GM23338 (cell line): ENCODE measurements at regions not wholly inside any gene's neighbourhood (a gene's known extent, or its start where the extent isn't known, plus 50 kb on each side); places are given as distances from the start of the nearest gene placed in this dataset.

Experiments used
- ATAC-seq: fragments of 200-7000 bp; cut with Tn5 transposase; 3 replicates; pipeline ENCODE4 v1.9.1; 2020
- DNase-seq: peaks from one replicate; pipeline ENCODE4 v3.0.0-alpha.2; 2015; ENCODE audit warnings: low spot score
- H2AFZ ChIP-seq: fragments of 200-600 bp; sonication (generic); 2 replicates; pipeline ENCODE4 v1.8.0; 2016; ENCODE audit warnings: antibody characterized with exemption, mild to moderate bottlenecking, moderate library complexity
- H3F3A ChIP-seq: fragments of 200-600 bp; sonication (generic); replicated peaks from 2 replicates; pipeline ENCODE4 v1.8.0; 2017; ENCODE audit warnings: antibody characterized with exemption, mixed run types, low read depth
- H3K27ac ChIP-seq: fragments of 200-600 bp; sonication (generic); 2 replicates; pipeline ENCODE4 v1.6.1; 2016; ENCODE audit warnings: low read depth
- H3K27me3 ChIP-seq: fragments of 200-600 bp; sonication (generic); 2 replicates; pipeline ENCODE4 v1.8.0; 2016; ENCODE audit warnings: mild to moderate bottlenecking, mixed run types, moderate library complexity; ENCODE audit not compliant: insufficient read depth
- H3K36me3 ChIP-seq: fragments of 200-600 bp; sonication (generic); 2 replicates; pipeline ENCODE4 v1.8.0; 2016; ENCODE audit warnings: mild to moderate bottlenecking; ENCODE audit not compliant: insufficient read depth
- H3K4me1 ChIP-seq: fragments of 200-600 bp; sonication (generic); 2 replicates; pipeline ENCODE4 v1.8.0; 2016; ENCODE audit warnings: mild to moderate bottlenecking, moderate library complexity; ENCODE audit not compliant: insufficient read depth
- H3K4me2 ChIP-seq: fragments of 200-600 bp; sonication (generic); 2 replicates; pipeline ENCODE4 v1.7.1; 2017; ENCODE audit warnings: mixed run types
- H3K4me3 ChIP-seq: fragments of 200-600 bp; sonication (generic); 2 replicates; pipeline ENCODE4 v1.6.1; 2016; ENCODE audit warnings: mixed run types
- H3K79me2 ChIP-seq: fragments of 200-600 bp; sonication (generic); replicated peaks from 2 replicates; pipeline ENCODE4 v1.8.0; 2017; ENCODE audit warnings: mild to moderate bottlenecking; ENCODE audit not compliant: insufficient read depth
- H3K9me2 ChIP-seq: fragments of 200-600 bp; sonication (generic); 2 replicates; pipeline ENCODE4 v1.8.0; 2017; ENCODE audit not compliant: insufficient read depth
- H4K20me1 ChIP-seq: fragments of 200-600 bp; sonication (generic); replicated peaks from 2 replicates; pipeline ENCODE4 v1.8.0; 2017; ENCODE audit warnings: mild to moderate bottlenecking; ENCODE audit not compliant: insufficient read depth
- H3K27ac Mint-ChIP-seq: 2 replicates; pipeline ENCODE4 v1.8.0; 2020; ENCODE audit warnings: inconsistent platforms, mild to moderate bottlenecking, moderate library complexity, mixed read lengths
- H3K27me3 Mint-ChIP-seq: 3 replicates; pipeline ENCODE4 v1.8.0; 2022; ENCODE audit warnings: low read depth, mild to moderate bottlenecking, moderate library complexity, mixed read lengths, inconsistent platforms; ENCODE audit not compliant: insufficient read depth, poor library complexity
- H3K36me3 Mint-ChIP-seq: 3 replicates; pipeline ENCODE4 v1.8.0; 2021; ENCODE audit warnings: low read depth, mild to moderate bottlenecking, inconsistent platforms, moderate library complexity, mixed read lengths
- H3K4me1 Mint-ChIP-seq: 3 replicates; pipeline ENCODE4 v1.8.0; 2020; ENCODE audit warnings: mild to moderate bottlenecking, inconsistent platforms, mixed read lengths
- H3K4me3 Mint-ChIP-seq: 3 replicates; pipeline ENCODE4 v1.8.0; 2021; ENCODE audit warnings: moderate library complexity, mild to moderate bottlenecking, inconsistent platforms, mixed read lengths
- H3K9me3 Mint-ChIP-seq: 3 replicates; pipeline ENCODE4 v1.8.0; 2020; ENCODE audit warnings: moderate library complexity, mild to moderate bottlenecking, inconsistent platforms, mixed read lengths
- CREB1 ChIP-seq: fragments of 250-450 bp; sonication (Bioruptor Pico); IDR thresholded peaks from 2 replicates; pipeline ENCODE4 v1.5.0; 2020; ENCODE audit warnings: low read depth, mild to moderate bottlenecking, moderate library complexity
- EZH2 ChIP-seq: fragments of 200-600 bp; sonication (generic); IDR thresholded peaks from one replicate; pipeline ENCODE4 v1.8.0; 2017; ENCODE audit warnings: antibody characterized with exemption, mild to moderate bottlenecking, low read depth; ENCODE audit not compliant: unreplicated experiment
- EZH2phosphoT487 ChIP-seq: fragments of 200-600 bp; sonication (generic); IDR thresholded peaks from one replicate; pipeline ENCODE4 v1.8.1; 2018; ENCODE audit warnings: antibody characterized with exemption; ENCODE audit not compliant: unreplicated experiment
- JUNB ChIP-seq: IDR thresholded peaks from one replicate; pipeline ENCODE4 v1.6.1; 2016; ENCODE audit warnings: antibody characterized with exemption; ENCODE audit not compliant: unreplicated experiment
- NANOG ChIP-seq: IDR thresholded peaks from 2 replicates; pipeline ENCODE4 v1.6.1; 2016; ENCODE audit warnings: antibody characterized with exemption, borderline replicate concordance
- STAT1 ChIP-seq: IDR thresholded peaks from one replicate; pipeline ENCODE4 v1.6.1; 2016; ENCODE audit warnings: antibody characterized with exemption; ENCODE audit not compliant: unreplicated experiment
- ZNF114 ChIP-seq: fragments of 250-450 bp; sonication (Bioruptor Pico); IDR thresholded peaks from 2 replicates; pipeline ENCODE4 v1.5.0; 2020; ENCODE audit warnings: mild to moderate bottlenecking, moderate library complexity
- ZNF331 ChIP-seq: fragments of 250-450 bp; sonication (Bioruptor Pico); IDR thresholded peaks from 2 replicates; pipeline ENCODE4 v1.5.0; 2020; ENCODE audit warnings: low read depth, mild to moderate bottlenecking, moderate library complexity
- TF ChIP-seq, protein P1 (sequence below), 2 experiments: fragments of 200-600 bp in 1 of 2; sonication (generic) in 1 of 2; conservative IDR thresholded peaks; 2 replicates each; pipeline versions ENCODE4 v1.5.1 to v1.6.1; 2016 to 2017; ENCODE audit warnings: antibody characterized with exemption in 2 of 2, low read depth in 2 of 2, mild to moderate bottlenecking in 2 of 2, moderate library complexity in 1 of 2
- TF ChIP-seq, protein P2 (sequence below): fragments of 250-450 bp; sonication (Bioruptor Pico); IDR thresholded peaks from 2 replicates; pipeline ENCODE4 v1.5.0; 2020; ENCODE audit warnings: mild to moderate bottlenecking, moderate library complexity
- TF ChIP-seq, protein P3 (sequence below): IDR thresholded peaks from 2 replicates; pipeline ENCODE4 v1.6.1; 2016; ENCODE audit warnings: antibody characterized with exemption
- TF ChIP-seq, protein P4 (sequence below): IDR thresholded peaks from one replicate; pipeline ENCODE4 v1.6.1; 2018; ENCODE audit warnings: antibody characterized with exemption; ENCODE audit not compliant: unreplicated experiment

DNA sequence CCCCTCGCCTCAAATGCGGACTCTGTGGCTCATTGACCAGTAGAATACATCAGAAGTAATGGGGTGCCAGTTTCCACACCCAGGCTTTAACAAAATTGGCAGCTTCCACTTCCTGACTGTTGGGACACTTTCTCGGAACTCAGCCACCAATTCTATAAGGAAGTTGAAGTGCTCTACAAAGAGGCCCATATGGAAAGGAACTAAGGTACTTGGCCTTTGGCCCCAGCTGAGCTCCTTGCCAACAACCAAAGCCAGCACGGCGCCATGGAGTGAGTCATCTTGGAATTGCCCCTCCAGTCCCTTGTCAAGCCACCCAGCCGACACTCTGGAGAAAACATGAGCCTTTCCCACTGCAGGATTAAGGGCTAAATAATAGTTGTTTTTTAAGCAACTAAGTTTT lies 262.2 kb upstream of the INTU start:
- Histone ChIP-seq H3K27me3 (no peaks in the 10 kb centered on the region), H3K4me2 (no peak overlapping the region), H2AFZ (0 out of 2 replicates have a peak overlapping the region, but pooled peaks have one; percentile 47), H3K4me1 (no peaks in the 10 kb centered on the region), H3K27ac (no peak overlapping the region), H3K4me3 (no peak overlapping the region), H3F3A (no peaks in the 10 kb centered on the region), H4K20me1 (no peaks in the 10 kb centered on the region), H3K9me2 (no peaks in the 10 kb centered on the region), H3K79me2 (no peaks in the 10 kb centered on the region), H3K36me3 (no peaks in the 10 kb centered on the region)
- DNase-seq = no peak
- Mint-ChIP-seq H3K4me3 (no peak overlapping the region), H3K9me3 (no peaks in the 10 kb centered on the region), H3K36me3 (no peaks in the 10 kb centered on the region), H3K27me3 (no peaks in the 10 kb centered on the region), H3K27ac (no peak overlapping the region), H3K4me1 (no peaks in the 10 kb centered on the region)
- TF ChIP-seq NANOG (no peak), STAT1 (no peak), ZNF331 (CRISPR knock-in tag) (no peak), EZH2phosphoT487 (no peak), CREB1 (CRISPR knock-in tag) (no peak), JUNB (no peak), EZH2 (no peak), ZNF114 (CRISPR knock-in tag) (no peak)
- TF ChIP-seq, protein P1, sequence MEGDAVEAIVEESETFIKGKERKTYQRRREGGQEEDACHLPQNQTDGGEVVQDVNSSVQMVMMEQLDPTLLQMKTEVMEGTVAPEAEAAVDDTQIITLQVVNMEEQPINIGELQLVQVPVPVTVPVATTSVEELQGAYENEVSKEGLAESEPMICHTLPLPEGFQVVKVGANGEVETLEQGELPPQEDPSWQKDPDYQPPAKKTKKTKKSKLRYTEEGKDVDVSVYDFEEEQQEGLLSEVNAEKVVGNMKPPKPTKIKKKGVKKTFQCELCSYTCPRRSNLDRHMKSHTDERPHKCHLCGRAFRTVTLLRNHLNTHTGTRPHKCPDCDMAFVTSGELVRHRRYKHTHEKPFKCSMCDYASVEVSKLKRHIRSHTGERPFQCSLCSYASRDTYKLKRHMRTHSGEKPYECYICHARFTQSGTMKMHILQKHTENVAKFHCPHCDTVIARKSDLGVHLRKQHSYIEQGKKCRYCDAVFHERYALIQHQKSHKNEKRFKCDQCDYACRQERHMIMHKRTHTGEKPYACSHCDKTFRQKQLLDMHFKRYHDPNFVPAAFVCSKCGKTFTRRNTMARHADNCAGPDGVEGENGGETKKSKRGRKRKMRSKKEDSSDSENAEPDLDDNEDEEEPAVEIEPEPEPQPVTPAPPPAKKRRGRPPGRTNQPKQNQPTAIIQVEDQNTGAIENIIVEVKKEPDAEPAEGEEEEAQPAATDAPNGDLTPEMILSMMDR (conservative IDR thresholded peaks at IDR 0.05; ENCODE audit: low read depth in 2 of 2) = no peak
- TF ChIP-seq, protein P2, sequence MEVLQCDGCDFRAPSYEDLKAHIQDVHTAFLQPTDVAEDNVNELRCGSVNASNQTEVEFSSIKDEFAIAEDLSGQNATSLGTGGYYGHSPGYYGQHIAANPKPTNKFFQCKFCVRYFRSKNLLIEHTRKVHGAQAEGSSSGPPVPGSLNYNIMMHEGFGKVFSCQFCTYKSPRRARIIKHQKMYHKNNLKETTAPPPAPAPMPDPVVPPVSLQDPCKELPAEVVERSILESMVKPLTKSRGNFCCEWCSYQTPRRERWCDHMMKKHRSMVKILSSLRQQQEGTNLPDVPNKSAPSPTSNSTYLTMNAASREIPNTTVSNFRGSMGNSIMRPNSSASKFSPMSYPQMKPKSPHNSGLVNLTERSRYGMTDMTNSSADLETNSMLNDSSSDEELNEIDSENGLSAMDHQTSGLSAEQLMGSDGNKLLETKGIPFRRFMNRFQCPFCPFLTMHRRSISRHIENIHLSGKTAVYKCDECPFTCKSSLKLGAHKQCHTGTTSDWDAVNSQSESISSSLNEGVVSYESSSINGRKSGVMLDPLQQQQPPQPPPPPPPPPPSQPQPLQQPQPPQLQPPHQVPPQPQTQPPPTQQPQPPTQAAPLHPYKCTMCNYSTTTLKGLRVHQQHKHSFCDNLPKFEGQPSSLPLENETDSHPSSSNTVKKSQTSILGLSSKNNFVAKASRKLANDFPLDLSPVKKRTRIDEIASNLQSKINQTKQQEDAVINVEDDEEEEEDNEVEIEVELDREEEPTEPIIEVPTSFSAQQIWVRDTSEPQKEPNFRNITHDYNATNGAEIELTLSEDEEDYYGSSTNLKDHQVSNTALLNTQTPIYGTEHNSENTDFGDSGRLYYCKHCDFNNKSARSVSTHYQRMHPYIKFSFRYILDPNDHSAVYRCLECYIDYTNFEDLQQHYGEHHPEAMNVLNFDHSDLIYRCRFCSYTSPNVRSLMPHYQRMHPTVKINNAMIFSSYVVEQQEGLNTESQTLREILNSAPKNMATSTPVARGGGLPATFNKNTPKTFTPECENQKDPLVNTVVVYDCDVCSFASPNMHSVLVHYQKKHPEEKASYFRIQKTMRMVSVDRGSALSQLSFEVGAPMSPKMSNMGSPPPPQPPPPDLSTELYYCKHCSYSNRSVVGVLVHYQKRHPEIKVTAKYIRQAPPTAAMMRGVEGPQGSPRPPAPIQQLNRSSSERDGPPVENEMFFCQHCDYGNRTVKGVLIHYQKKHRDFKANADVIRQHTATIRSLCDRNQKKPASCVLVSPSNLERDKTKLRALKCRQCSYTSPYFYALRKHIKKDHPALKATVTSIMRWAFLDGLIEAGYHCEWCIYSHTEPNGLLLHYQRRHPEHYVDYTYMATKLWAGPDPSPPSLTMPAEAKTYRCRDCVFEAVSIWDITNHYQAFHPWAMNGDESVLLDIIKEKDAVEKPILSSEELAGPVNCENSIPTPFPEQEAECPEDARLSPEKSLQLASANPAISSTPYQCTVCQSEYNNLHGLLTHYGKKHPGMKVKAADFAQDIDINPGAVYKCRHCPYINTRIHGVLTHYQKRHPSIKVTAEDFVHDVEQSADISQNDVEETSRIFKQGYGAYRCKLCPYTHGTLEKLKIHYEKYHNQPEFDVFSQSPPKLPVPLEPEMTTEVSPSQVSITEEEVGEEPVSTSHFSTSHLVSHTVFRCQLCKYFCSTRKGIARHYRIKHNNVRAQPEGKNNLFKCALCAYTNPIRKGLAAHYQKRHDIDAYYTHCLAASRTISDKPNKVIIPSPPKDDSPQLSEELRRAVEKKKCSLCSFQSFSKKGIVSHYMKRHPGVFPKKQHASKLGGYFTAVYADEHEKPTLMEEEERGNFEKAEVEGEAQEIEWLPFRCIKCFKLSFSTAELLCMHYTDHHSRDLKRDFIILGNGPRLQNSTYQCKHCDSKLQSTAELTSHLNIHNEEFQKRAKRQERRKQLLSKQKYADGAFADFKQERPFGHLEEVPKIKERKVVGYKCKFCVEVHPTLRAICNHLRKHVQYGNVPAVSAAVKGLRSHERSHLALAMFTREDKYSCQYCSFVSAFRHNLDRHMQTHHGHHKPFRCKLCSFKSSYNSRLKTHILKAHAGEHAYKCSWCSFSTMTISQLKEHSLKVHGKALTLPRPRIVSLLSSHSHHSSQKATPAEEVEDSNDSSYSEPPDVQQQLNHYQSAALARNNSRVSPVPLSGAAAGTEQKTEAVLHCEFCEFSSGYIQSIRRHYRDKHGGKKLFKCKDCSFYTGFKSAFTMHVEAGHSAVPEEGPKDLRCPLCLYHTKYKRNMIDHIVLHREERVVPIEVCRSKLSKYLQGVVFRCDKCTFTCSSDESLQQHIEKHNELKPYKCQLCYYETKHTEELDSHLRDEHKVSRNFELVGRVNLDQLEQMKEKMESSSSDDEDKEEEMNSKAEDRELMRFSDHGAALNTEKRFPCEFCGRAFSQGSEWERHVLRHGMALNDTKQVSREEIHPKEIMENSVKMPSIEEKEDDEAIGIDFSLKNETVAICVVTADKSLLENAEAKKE (CRISPR knock-in tag) = no peak
- TF ChIP-seq, protein P3, sequence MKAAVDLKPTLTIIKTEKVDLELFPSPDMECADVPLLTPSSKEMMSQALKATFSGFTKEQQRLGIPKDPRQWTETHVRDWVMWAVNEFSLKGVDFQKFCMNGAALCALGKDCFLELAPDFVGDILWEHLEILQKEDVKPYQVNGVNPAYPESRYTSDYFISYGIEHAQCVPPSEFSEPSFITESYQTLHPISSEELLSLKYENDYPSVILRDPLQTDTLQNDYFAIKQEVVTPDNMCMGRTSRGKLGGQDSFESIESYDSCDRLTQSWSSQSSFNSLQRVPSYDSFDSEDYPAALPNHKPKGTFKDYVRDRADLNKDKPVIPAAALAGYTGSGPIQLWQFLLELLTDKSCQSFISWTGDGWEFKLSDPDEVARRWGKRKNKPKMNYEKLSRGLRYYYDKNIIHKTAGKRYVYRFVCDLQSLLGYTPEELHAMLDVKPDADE = no peak
- TF ChIP-seq, protein P4, sequence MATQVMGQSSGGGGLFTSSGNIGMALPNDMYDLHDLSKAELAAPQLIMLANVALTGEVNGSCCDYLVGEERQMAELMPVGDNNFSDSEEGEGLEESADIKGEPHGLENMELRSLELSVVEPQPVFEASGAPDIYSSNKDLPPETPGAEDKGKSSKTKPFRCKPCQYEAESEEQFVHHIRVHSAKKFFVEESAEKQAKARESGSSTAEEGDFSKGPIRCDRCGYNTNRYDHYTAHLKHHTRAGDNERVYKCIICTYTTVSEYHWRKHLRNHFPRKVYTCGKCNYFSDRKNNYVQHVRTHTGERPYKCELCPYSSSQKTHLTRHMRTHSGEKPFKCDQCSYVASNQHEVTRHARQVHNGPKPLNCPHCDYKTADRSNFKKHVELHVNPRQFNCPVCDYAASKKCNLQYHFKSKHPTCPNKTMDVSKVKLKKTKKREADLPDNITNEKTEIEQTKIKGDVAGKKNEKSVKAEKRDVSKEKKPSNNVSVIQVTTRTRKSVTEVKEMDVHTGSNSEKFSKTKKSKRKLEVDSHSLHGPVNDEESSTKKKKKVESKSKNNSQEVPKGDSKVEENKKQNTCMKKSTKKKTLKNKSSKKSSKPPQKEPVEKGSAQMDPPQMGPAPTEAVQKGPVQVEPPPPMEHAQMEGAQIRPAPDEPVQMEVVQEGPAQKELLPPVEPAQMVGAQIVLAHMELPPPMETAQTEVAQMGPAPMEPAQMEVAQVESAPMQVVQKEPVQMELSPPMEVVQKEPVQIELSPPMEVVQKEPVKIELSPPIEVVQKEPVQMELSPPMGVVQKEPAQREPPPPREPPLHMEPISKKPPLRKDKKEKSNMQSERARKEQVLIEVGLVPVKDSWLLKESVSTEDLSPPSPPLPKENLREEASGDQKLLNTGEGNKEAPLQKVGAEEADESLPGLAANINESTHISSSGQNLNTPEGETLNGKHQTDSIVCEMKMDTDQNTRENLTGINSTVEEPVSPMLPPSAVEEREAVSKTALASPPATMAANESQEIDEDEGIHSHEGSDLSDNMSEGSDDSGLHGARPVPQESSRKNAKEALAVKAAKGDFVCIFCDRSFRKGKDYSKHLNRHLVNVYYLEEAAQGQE = no peak
- no peak for ATAC-seq
